NCI-H1105 (cell line): ENCODE measurements at regions not wholly inside any gene's neighbourhood (a gene's known extent, or its start where the extent isn't known, plus 50 kb on each side); places are given as distances from the start of the nearest gene placed in this dataset.
"Not testable (repeated sequence)": the region's sequence is repeated elsewhere in the genome, so short reads cannot be mapped to it uniquely, and the experiment has no call there.

Source experiments
- DNase-seq: peaks from one replicate; lab custom pipeline; 2025; lab: John Stamatoyannopoulos, UW

GRCh38 chr5:42894057-42894456, 82.4 kb upstream of the SELENOP start:
- DNase-seq = no peak

GRCh38 chr5:42889311-42889933, 77.7 kb upstream of the SELENOP start:
- peak; percentile 59 for DNase-seq

- no peak for DNase-seq
These were observed 77.1 kb upstream of the SELENOP start for GRCh38 chr5:42888771-42889170.

GRCh38 chr5:42887575-42887974, 75.9 kb upstream of the SELENOP start:
- no peak for DNase-seq

GRCh38 chr5:42887097-42887496, 75.4 kb upstream of the SELENOP start:
- DNase-seq = no peak

GRCh38 chr5:42886635-42887034, 74.9 kb upstream of the SELENOP start:
- no peak for DNase-seq

- DNase-seq = no peak
These were observed 72.6 kb upstream of the SELENOP start for GRCh38 chr5:42884326-42884725.

- no peak for DNase-seq
These were observed 69.9 kb upstream of the SELENOP start for GRCh38 chr5:42881416-42882117.

- no peak for DNase-seq
These were observed 68.9 kb upstream of the SELENOP start for GRCh38 chr5:42880496-42881150.

GRCh38 chr5:42879291-42879690, 67.6 kb upstream of the SELENOP start:
- no peak for DNase-seq

GRCh38 chr5:42878550-42878949, 66.9 kb upstream of the SELENOP start:
- no peak for DNase-seq

GRCh38 chr5:42878041-42878440, 66.3 kb upstream of the SELENOP start:
- no peak for DNase-seq

GRCh38 chr5:42877431-42877830, 65.7 kb upstream of the SELENOP start:
- no peak for DNase-seq

GRCh38 chr5:42876375-42876844, 64.7 kb upstream of the SELENOP start:
- no peak for DNase-seq

- no peak for DNase-seq
These were observed 64.2 kb upstream of the SELENOP start for GRCh38 chr5:42875785-42876374.

- no peak for DNase-seq
These were observed 63.5 kb upstream of the SELENOP start for GRCh38 chr5:42875211-42875610.

GRCh38 chr5:42874621-42875198, 63.0 kb upstream of the SELENOP start:
- DNase-seq = no peak

GRCh38 chr5:42872865-42873264, 61.2 kb upstream of the SELENOP start:
- DNase-seq = no peak

GRCh38 chr5:42870882-42871418, 59.3 kb upstream of the SELENOP start:
- no peak for DNase-seq

GRCh38 chr5:42868417-42868816, 56.7 kb upstream of the SELENOP start:
- DNase-seq = not testable (repeated sequence)

GRCh38 chr5:42864749-42865148, 53.1 kb upstream of the SELENOP start:
- not testable (repeated sequence) for DNase-seq
